ENCODE measurements at regions not wholly inside any gene's neighbourhood (a gene's known extent, or its start where the extent isn't known, plus 50 kb on each side); places are given as distances from the start of the nearest gene placed in this dataset.

DNA sequence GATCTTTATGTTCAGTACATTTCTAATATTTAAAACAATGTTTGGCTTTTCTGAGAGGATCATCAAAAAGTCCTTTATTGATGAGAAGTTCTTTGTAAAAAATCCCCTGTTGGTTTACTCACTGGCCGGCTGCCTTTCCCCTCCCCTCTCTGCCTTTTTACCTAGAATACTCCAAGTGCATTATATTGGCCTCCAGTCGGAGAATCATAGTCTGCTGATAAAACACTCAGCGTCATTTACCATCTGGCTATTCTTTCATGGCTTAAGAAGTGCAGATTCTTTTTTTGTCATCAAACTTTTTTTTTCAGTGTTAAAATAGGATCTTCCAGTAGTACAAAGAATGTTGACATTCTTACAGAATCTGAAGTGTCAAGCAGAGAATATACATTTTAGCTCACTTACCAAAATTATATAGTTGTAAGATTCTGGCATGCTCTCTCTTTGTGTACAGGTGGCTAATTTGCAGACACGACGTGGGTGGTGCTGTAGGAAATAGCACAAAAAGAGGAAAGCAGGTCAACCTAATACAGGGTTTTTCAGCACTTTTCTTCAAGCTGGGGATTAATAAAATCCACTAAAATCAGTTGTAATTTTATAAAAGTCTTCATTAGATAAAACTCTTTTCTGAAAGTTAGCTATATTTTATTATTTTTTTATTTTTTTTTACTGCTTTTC, 731.8 kb downstream of the KCTD8 start:
- H3K9me3 ChIP-seq (ENCODE audit: control extremely low read depth in 1 of 5, control insufficient read depth in 4 of 5, insufficient read depth in 2 of 5, low read depth in 1 of 5, low read length in 4 of 5): no peaks in the 10 kb centered on the region
- H3K36me3 ChIP-seq (ENCODE audit: control insufficient read depth in 4 of 4, insufficient read depth in 4 of 4, low read length in 3 of 4): no peaks in the 10 kb centered on the region
- POLR2A ChIA-PET: interaction anchor here (0.6 kb wide), 1 partner anchor 15 kb away, joined by 3 read pairs; no protein-coding TSS in a partner anchor
- 100% methylated on average over 2 of the region's 5 CpGs for WGBS (ENCODE audit: insufficient coverage)
- no peak for DNase-seq
- H3K4me3 ChIP-seq (ENCODE audit: control insufficient read depth in 1 of 7, extremely low read depth in 1 of 7, insufficient read depth in 4 of 7, low read depth in 2 of 7, low read length in 6 of 7): no peak overlapping the region
- CTCF ChIA-PET: no interaction called here
- H3K27ac ChIP-seq (ENCODE audit: insufficient read depth in 1 of 2, low read depth in 1 of 2, low read length in 2 of 2, poor library complexity in 1 of 2, severe bottlenecking in 2 of 2): no peak overlapping the region
- H3K27me3 ChIP-seq (replicated peaks in 2 of 5; ENCODE audit: control insufficient read depth in 4 of 5, insufficient read depth in 5 of 5, low read length in 4 of 5): no peaks in the 10 kb centered on the region
- no peaks in the 10 kb centered on the region for H3K4me1 ChIP-seq (ENCODE audit: control extremely low read depth in 1 of 4, control insufficient read depth in 4 of 4, insufficient read depth in 4 of 4, low read length in 3 of 4)

DNA sequence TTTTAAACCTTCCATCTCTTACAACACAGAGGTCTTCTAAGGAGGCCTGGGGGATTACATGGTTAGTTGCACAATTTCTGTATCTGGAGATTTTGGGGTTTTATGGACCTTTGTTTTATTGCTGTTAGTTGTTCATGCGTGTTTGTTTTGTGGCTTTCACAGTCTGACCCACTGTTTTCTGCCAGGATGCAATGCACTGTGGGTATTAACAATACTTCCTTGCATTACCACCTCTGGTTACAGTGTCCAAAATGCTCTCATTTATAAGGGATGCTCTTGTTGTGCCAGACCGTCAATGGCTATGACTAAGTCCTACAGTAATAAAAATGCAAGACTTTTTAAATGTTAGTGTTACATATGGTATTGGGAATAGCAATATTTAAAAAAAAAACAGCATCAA, 730.2 kb downstream of the KCTD8 start:
- WGBS (ENCODE audit: insufficient coverage): no CpG with 5 or more reads among the region's 2 CpGs
- POLR2A ChIA-PET: no interaction called here

DNA sequence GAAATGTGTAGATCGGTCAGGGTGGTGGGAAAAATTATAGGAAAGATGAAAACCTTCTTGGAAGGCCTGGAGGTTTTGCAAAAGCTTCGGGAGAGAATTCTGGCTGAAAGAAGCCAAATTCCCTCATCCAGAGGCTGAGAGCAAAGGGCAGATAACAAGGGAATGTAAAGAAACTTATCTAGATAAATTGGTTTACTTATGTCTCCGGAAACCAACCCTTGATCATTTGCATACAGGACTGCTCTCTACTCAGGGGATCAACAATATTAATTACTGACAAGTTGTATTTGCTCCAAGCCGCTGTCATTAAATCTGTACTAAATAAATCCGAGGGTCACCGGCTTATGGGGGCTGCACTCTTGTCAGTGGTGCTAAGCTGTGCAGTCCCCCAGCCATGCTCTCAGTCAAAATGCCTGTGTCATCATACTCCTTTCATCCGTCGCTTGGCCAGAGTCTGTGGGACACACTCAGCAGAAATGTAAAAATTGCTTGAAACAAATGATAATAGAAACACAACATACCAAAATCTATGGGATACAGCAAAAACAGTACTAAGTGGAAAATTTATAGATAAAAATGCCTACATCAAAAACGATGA, 715.7 kb downstream of the KCTD8 start:
- Histone ChIP-seq H3K4me1 (ENCODE audit: control extremely low read depth in 1 of 4, control insufficient read depth in 4 of 4, insufficient read depth in 4 of 4, low read length in 3 of 4) (no peaks in the 10 kb centered on the region), H3K36me3 (ENCODE audit: control insufficient read depth in 4 of 4, insufficient read depth in 4 of 4, low read length in 3 of 4) (no peaks in the 10 kb centered on the region), H3K9me3 (ENCODE audit: control extremely low read depth in 1 of 5, control insufficient read depth in 4 of 5, insufficient read depth in 2 of 5, low read depth in 1 of 5, low read length in 4 of 5) (no peaks in the 10 kb centered on the region), H3K27me3 (replicated peaks in 2 of 5; ENCODE audit: control insufficient read depth in 4 of 5, insufficient read depth in 5 of 5, low read length in 4 of 5) (no peaks in the 10 kb centered on the region), H3K27ac (ENCODE audit: insufficient read depth in 1 of 2, low read depth in 1 of 2, low read length in 2 of 2, poor library complexity in 1 of 2, severe bottlenecking in 2 of 2) (no peak overlapping the region), H3K4me3 (ENCODE audit: control insufficient read depth in 1 of 7, extremely low read depth in 1 of 7, insufficient read depth in 4 of 7, low read depth in 2 of 7, low read length in 6 of 7) (no peak overlapping the region)
- CTCF ChIA-PET: no interaction called here
- 91% methylated on average over 5 of the region's 9 CpGs for WGBS (ENCODE audit: insufficient coverage)
- POLR2A ChIA-PET: no interaction called here
- no peak for DNase-seq

More for the DNA sequence above, 730.2 kb downstream of the KCTD8 start:
- Histone ChIP-seq H3K4me1 (ENCODE audit: control extremely low read depth in 1 of 4, control insufficient read depth in 4 of 4, insufficient read depth in 4 of 4, low read length in 3 of 4) (no peaks in the 10 kb centered on the region), H3K4me3 (ENCODE audit: control insufficient read depth in 1 of 7, extremely low read depth in 1 of 7, insufficient read depth in 4 of 7, low read depth in 2 of 7, low read length in 6 of 7) (no peak overlapping the region), H3K27ac (ENCODE audit: insufficient read depth in 1 of 2, low read depth in 1 of 2, low read length in 2 of 2, poor library complexity in 1 of 2, severe bottlenecking in 2 of 2) (no peak overlapping the region), H3K36me3 (ENCODE audit: control insufficient read depth in 4 of 4, insufficient read depth in 4 of 4, low read length in 3 of 4) (no peaks in the 10 kb centered on the region), H3K9me3 (ENCODE audit: control extremely low read depth in 1 of 5, control insufficient read depth in 4 of 5, insufficient read depth in 2 of 5, low read depth in 1 of 5, low read length in 4 of 5) (no peaks in the 10 kb centered on the region), H3K27me3 (replicated peaks in 2 of 5; ENCODE audit: control insufficient read depth in 4 of 5, insufficient read depth in 5 of 5, low read length in 4 of 5) (no peaks in the 10 kb centered on the region)
- CTCF ChIA-PET: no interaction called here
- DNase-seq: no peak

DNA sequence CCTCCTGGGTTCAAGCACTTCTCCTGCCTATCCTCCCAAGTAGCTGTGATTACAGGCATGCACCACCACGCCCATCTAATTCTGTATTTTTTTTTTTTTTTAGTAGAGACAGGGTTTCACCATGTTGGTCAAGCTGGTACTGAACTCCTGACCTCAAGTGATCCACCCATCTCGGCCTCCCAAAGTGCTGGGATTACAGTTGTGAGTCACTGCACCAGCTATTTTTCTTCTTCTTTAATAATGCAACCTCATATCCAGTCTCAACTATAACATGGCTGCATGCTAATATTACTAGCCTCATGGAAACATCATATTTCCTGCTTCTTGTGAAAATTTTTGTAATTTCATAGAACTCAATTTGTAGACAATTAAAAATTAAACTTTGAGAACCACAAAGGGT, 706.5 kb downstream of the KCTD8 start:
- DNase-seq: no peak
- H3K9me3 ChIP-seq (ENCODE audit: control extremely low read depth in 1 of 5, control insufficient read depth in 4 of 5, insufficient read depth in 2 of 5, low read depth in 1 of 5, low read length in 4 of 5): no peaks in the 10 kb centered on the region
- ChIA-PET CTCF (no interaction called here), POLR2A (no interaction called here)
- H3K4me3 ChIP-seq (ENCODE audit: control insufficient read depth in 1 of 7, extremely low read depth in 1 of 7, insufficient read depth in 4 of 7, low read depth in 2 of 7, low read length in 6 of 7): no peak overlapping the region
- no peaks in the 10 kb centered on the region for H3K27me3 ChIP-seq (replicated peaks in 2 of 5; ENCODE audit: control insufficient read depth in 4 of 5, insufficient read depth in 5 of 5, low read length in 4 of 5)
- 100% methylated on average over 1 of the region's 2 CpGs for WGBS (ENCODE audit: insufficient coverage)
- no peak overlapping the region for H3K27ac ChIP-seq (ENCODE audit: insufficient read depth in 1 of 2, low read depth in 1 of 2, low read length in 2 of 2, poor library complexity in 1 of 2, severe bottlenecking in 2 of 2)
- no peaks in the 10 kb centered on the region for H3K4me1 ChIP-seq (ENCODE audit: control extremely low read depth in 1 of 4, control insufficient read depth in 4 of 4, insufficient read depth in 4 of 4, low read length in 3 of 4)
- no peaks in the 10 kb centered on the region for H3K36me3 ChIP-seq (ENCODE audit: control insufficient read depth in 4 of 4, insufficient read depth in 4 of 4, low read length in 3 of 4)

DNA sequence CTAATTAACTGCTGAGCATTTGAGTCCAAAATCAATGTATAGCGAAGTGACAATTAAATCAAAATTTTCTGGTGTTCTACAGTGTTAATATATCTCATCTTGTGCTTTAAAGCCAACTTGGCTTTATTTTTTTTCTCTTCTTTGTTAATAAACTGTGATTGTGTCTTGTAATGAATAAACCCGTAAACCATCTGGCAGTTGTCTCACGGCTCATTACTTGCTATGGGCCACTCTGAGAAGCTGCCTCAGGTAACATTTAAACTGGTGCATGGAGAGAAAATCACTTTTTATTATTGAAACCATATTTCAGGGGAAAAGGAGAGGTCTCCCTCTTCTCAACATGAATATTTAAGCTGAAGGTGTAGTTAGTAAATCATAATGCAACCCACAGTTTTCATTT, 694.0 kb downstream of the KCTD8 start:
- WGBS (ENCODE audit: insufficient coverage): 100% methylated on average over 2 of the region's 3 CpGs
- DNase-seq: no peak
- CTCF ChIA-PET: no interaction called here

DNA sequence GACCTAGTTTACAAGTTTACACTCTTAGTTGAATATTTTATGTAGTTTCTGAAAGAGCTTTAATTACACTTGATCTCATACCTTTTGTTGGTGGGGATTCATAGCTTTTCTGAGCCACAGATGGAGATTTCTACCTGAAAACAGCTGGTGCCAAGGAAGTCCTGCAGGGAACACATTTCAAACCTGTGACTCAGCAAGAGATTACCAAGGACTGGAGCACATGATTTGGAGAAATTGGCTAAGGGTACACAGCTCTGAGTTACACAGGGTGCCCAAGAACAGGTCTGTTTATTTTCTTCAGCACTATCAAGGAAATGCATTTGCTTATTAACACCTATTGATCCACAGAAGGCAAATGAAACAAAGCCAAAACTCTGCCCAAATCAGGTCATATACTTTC, 691.5 kb downstream of the KCTD8 start:
- no peak for DNase-seq
- Histone ChIP-seq H3K27ac (ENCODE audit: insufficient read depth in 1 of 2, low read depth in 1 of 2, low read length in 2 of 2, poor library complexity in 1 of 2, severe bottlenecking in 2 of 2) (no peak overlapping the region), H3K9me3 (ENCODE audit: control extremely low read depth in 1 of 5, control insufficient read depth in 4 of 5, insufficient read depth in 2 of 5, low read depth in 1 of 5, low read length in 4 of 5) (no peaks in the 10 kb centered on the region), H3K4me1 (ENCODE audit: control extremely low read depth in 1 of 4, control insufficient read depth in 4 of 4, insufficient read depth in 4 of 4, low read length in 3 of 4) (no peaks in the 10 kb centered on the region), H3K36me3 (ENCODE audit: control insufficient read depth in 4 of 4, insufficient read depth in 4 of 4, low read length in 3 of 4) (no peaks in the 10 kb centered on the region), H3K27me3 (replicated peaks in 2 of 5; ENCODE audit: control insufficient read depth in 4 of 5, insufficient read depth in 5 of 5, low read length in 4 of 5) (no peaks in the 10 kb centered on the region), H3K4me3 (ENCODE audit: control insufficient read depth in 1 of 7, extremely low read depth in 1 of 7, insufficient read depth in 4 of 7, low read depth in 2 of 7, low read length in 6 of 7) (no peak overlapping the region)
- CTCF ChIA-PET: no interaction called here
- POLR2A ChIA-PET: no interaction called here

More for the DNA sequence above, 694.0 kb downstream of the KCTD8 start:
- no peak overlapping the region for H3K27ac ChIP-seq (ENCODE audit: insufficient read depth in 1 of 2, low read depth in 1 of 2, low read length in 2 of 2, poor library complexity in 1 of 2, severe bottlenecking in 2 of 2)
- no peak overlapping the region for H3K4me3 ChIP-seq (ENCODE audit: control insufficient read depth in 1 of 7, extremely low read depth in 1 of 7, insufficient read depth in 4 of 7, low read depth in 2 of 7, low read length in 6 of 7)
- no peaks in the 10 kb centered on the region for H3K9me3 ChIP-seq (ENCODE audit: control extremely low read depth in 1 of 5, control insufficient read depth in 4 of 5, insufficient read depth in 2 of 5, low read depth in 1 of 5, low read length in 4 of 5)
- H3K36me3 ChIP-seq (ENCODE audit: control insufficient read depth in 4 of 4, insufficient read depth in 4 of 4, low read length in 3 of 4): no peaks in the 10 kb centered on the region
- H3K27me3 ChIP-seq (replicated peaks in 2 of 5; ENCODE audit: control insufficient read depth in 4 of 5, insufficient read depth in 5 of 5, low read length in 4 of 5): no peaks in the 10 kb centered on the region
- no peaks in the 10 kb centered on the region for H3K4me1 ChIP-seq (ENCODE audit: control extremely low read depth in 1 of 4, control insufficient read depth in 4 of 4, insufficient read depth in 4 of 4, low read length in 3 of 4)
- POLR2A ChIA-PET: no interaction called here

DNA sequence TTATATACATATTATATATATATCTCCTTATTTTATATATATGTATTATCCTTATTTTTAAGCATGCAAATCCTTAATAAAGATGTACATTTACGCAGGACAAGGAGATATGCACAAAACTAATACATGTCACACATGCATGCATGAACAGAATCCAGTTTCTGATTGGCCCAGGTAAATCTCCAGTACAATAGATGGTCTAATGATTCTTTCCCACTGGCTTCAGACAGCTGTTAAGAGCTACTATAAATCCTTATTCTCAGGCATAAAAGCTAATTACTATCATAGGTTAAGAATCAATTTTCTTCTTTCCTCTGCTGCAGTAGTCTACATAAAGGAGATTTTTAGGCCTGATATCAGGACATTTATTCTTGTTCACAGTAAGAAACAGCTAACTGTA, 689.8 kb downstream of the KCTD8 start:
- 100% methylated on average over 1 of the region's 1 CpG for WGBS (ENCODE audit: insufficient coverage)
- Histone ChIP-seq H3K9me3 (ENCODE audit: control extremely low read depth in 1 of 5, control insufficient read depth in 4 of 5, insufficient read depth in 2 of 5, low read depth in 1 of 5, low read length in 4 of 5) (no peaks in the 10 kb centered on the region), H3K27me3 (replicated peaks in 2 of 5; ENCODE audit: control insufficient read depth in 4 of 5, insufficient read depth in 5 of 5, low read length in 4 of 5) (no peaks in the 10 kb centered on the region), H3K4me1 (ENCODE audit: control extremely low read depth in 1 of 4, control insufficient read depth in 4 of 4, insufficient read depth in 4 of 4, low read length in 3 of 4) (no peaks in the 10 kb centered on the region), H3K4me3 (ENCODE audit: control insufficient read depth in 1 of 7, extremely low read depth in 1 of 7, insufficient read depth in 4 of 7, low read depth in 2 of 7, low read length in 6 of 7) (no peak overlapping the region), H3K27ac (ENCODE audit: insufficient read depth in 1 of 2, low read depth in 1 of 2, low read length in 2 of 2, poor library complexity in 1 of 2, severe bottlenecking in 2 of 2) (no peak overlapping the region), H3K36me3 (ENCODE audit: control insufficient read depth in 4 of 4, insufficient read depth in 4 of 4, low read length in 3 of 4) (no peaks in the 10 kb centered on the region)
- no peak for DNase-seq
- ChIA-PET POLR2A (no interaction called here), CTCF (no interaction called here)
